ENCODE measurements at regions not wholly inside any gene's neighbourhood (a gene's known extent, or its start where the extent isn't known, plus 50 kb on each side); places are given as distances from the start of the nearest gene placed in this dataset.

DNA sequence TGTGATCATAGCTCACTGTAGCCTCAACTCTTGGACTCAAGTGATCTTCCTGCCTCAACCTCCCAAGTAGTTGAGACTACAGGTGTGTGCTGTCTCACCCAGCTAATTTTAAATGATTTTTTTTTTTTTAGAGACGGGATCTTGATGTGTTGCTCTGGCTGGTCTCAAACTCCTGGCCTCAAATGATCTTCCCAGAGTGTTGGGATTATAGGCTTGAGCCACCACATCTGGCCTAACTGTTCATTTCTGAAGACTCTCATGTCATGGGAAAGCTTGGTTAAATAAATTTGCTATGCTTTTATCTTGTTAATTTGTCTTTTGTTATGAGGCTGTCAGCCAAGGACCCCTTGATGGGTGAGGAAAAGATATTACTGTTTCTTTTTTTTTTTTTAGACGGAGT, 134.0 kb downstream of the MIS18A start:
- no peak for DNase-seq (ENCODE audit: low spot score in 2 of 2, unreplicated experiment in 2 of 2)

DNA sequence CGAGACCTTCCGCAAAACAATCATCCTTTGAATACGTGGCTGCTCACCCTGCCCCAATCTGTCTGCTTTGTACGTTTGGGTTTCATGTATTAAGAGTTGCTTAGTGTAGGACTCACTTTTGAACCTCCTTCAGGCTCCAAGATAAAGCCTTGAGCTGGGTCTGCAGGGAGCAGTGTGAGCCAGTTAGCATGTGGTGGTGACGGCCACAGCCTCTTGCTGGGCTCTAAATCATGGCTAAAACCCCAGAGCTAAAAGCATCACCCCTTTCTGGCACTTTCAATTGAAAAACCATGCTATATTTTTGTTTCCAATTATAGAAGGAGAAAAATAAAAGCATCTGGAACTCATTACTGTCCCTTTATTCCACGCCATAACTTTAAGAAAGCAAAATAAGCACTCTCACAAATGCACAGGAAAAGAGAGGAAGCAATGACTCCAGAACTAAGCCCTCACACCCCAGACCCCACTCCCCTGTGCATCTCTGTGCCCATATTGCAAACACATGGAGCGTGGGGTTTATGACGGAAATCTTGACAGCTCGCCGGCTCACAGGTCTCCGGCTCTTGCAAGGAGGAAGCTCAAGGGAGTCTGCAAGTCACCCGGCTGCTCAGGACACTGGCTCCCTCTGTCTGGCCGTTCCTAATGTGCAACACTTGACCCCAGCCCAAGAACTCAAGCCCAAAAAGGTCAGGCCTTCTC, 135.5 kb downstream of the MIS18A start:
- Mint-ChIP-seq H3K4me3 (no peak overlapping the region), H3K27ac (peak overlapping the region; percentile 90), H3K27me3 (ENCODE audit: low read depth) (no peaks in the 10 kb centered on the region), H3K9me3 (peaks cover 9% of the 10 kb centered on the region), H3K36me3 (peaks cover 6% of the 10 kb centered on the region), H3K4me1 (peaks cover 37% of the 10 kb centered on the region)
- DNase-seq (ENCODE audit: low spot score in 2 of 2, unreplicated experiment in 2 of 2) = peak in 1 of 2 experiments; percentile 49
- TF ChIP-seq, protein P1, sequence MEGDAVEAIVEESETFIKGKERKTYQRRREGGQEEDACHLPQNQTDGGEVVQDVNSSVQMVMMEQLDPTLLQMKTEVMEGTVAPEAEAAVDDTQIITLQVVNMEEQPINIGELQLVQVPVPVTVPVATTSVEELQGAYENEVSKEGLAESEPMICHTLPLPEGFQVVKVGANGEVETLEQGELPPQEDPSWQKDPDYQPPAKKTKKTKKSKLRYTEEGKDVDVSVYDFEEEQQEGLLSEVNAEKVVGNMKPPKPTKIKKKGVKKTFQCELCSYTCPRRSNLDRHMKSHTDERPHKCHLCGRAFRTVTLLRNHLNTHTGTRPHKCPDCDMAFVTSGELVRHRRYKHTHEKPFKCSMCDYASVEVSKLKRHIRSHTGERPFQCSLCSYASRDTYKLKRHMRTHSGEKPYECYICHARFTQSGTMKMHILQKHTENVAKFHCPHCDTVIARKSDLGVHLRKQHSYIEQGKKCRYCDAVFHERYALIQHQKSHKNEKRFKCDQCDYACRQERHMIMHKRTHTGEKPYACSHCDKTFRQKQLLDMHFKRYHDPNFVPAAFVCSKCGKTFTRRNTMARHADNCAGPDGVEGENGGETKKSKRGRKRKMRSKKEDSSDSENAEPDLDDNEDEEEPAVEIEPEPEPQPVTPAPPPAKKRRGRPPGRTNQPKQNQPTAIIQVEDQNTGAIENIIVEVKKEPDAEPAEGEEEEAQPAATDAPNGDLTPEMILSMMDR (IDR thresholded peaks at IDR 0.05; ENCODE audit: unreplicated experiment) = no peak

More for the DNA sequence above, 134.0 kb downstream of the MIS18A start:
- TF ChIP-seq, protein P1 (IDR thresholded peaks at IDR 0.05; ENCODE audit: unreplicated experiment) = no peak
- Mint-ChIP-seq H3K36me3 (peaks cover 6% of the 10 kb centered on the region), H3K9me3 (peaks cover 13% of the 10 kb centered on the region), H3K27ac (no peak overlapping the region), H3K4me3 (no peak overlapping the region), H3K27me3 (ENCODE audit: low read depth) (no peaks in the 10 kb centered on the region), H3K4me1 (peaks cover 35% of the 10 kb centered on the region)

DNA sequence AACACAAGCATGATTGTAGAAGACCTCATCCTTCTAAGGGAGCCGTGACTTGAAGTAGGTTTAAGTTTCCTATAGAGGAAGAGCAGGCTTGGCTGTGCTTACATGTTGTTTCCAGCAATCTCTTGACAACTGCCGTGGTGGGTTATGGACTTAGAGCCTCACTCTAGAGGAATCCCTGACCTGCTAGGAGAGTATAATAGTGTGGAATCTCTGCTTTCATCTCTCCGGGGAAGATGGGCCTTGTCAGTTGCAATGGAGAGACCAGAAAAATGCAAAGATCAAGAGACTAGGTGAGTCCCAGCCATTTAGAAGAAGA, 137.6 kb downstream of the MIS18A start:
- DNase-seq (ENCODE audit: low spot score in 2 of 2, unreplicated experiment in 2 of 2) = no peak
- H3K4me1 Mint-ChIP-seq = peaks cover 37% of the 10 kb centered on the region
- peak overlapping the region; percentile 49 for H3K27ac Mint-ChIP-seq
- no peaks in the 10 kb centered on the region for H3K36me3 Mint-ChIP-seq
- no peak overlapping the region for H3K4me3 Mint-ChIP-seq
- peaks cover 4% of the 10 kb centered on the region for H3K9me3 Mint-ChIP-seq
- TF ChIP-seq, protein P1 (IDR thresholded peaks at IDR 0.05; ENCODE audit: unreplicated experiment) = no peak
- H3K27me3 Mint-ChIP-seq (ENCODE audit: low read depth) = no peaks in the 10 kb centered on the region

DNA sequence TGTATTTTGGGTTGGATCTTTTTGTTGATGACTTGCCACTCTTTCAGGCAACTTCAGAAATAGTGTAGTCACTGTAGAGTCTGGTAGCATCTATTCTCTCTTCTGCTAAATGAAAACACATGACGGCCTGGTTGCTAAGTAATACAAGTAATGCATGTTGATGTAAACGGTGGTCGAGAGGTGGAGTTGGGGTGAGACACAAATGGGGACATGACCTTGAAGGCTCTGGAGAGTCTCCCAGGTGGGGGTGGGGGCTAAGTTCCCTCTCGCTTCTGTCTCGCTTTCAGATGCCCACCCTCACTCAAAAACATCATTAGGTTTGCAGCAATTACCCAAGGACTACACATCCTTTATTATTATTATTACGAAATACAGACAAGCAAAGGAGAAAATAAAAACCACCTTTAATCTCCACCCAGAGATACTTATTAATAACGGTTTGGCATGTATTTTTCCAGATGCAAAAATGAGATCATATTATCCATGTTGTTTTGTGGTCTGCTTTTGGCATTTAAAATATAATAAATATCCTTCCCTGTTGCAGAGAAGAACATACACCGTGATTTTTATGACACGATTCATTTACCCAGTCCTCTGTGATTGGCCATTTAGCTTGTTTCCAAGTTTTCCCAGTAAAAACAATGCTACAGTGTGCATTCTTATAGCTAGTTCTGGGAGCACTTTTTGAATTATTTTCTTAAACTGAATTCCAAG, 138.1 kb downstream of the MIS18A start:
- Mint-ChIP-seq H3K4me3 (no peak overlapping the region), H3K27ac (peak overlapping the region; percentile 77)

DNA sequence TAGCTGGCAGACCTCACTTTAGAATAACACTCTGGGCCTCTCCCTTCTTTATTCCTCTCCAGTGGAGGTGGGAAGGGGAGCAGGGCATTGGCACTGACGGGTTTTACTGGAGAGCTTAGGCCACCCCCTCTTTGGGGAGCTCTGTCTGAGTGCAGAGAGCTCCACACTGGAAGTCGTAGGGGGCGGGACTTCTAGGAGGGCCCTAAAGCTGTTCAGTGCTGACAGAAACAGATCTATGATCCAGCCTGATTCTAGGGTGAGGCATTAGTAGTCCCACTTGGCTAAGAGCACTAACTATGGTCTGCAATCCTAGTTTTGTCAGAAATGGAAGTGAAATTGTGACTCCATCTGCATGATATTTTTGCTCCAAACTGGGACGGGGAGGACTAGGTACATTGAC, 138.7 kb downstream of the MIS18A start:
- Mint-ChIP-seq H3K36me3 (no peaks in the 10 kb centered on the region), H3K27ac (peak overlapping the region; percentile 77), H3K27me3 (ENCODE audit: low read depth) (no peaks in the 10 kb centered on the region), H3K9me3 (peaks cover 4% of the 10 kb centered on the region), H3K4me3 (no peak overlapping the region), H3K4me1 (peaks cover 37% of the 10 kb centered on the region)
- DNase-seq (ENCODE audit: low spot score in 2 of 2, unreplicated experiment in 2 of 2) = no peak
- TF ChIP-seq, protein P1 (IDR thresholded peaks at IDR 0.05; ENCODE audit: unreplicated experiment) = no peak

More for the DNA sequence above, 138.1 kb downstream of the MIS18A start:
- TF ChIP-seq, protein P1 (IDR thresholded peaks at IDR 0.05; ENCODE audit: unreplicated experiment) = no peak
- DNase-seq (ENCODE audit: low spot score in 2 of 2, unreplicated experiment in 2 of 2) = no peak
- Mint-ChIP-seq H3K4me1 (peaks cover 37% of the 10 kb centered on the region), H3K27me3 (ENCODE audit: low read depth) (no peaks in the 10 kb centered on the region), H3K36me3 (no peaks in the 10 kb centered on the region), H3K9me3 (peaks cover 4% of the 10 kb centered on the region)
